MM.1S (cell line): ENCODE measurements at regions not wholly inside any gene's neighbourhood (a gene's known extent, or its start where the extent isn't known, plus 50 kb on each side); places are given as distances from the start of the nearest gene placed in this dataset.

Experiments
- DNase-seq: peaks from one replicate; pipeline ENCODE4 v3.0.0-alpha.2; 2015
- H2AFZ ChIP-seq: fragments of 300-600 bp; sonication (generic); 2 replicates; pipeline ENCODE4 v1.6.0; 2016; ENCODE audit warnings: antibody characterized with exemption, low read length
- H3F3A ChIP-seq: fragments of 300-600 bp; sonication (generic); 2 replicates; pipeline ENCODE4 v1.6.1; 2016; ENCODE audit warnings: mild to moderate bottlenecking, antibody characterized with exemption, low read length, moderate library complexity, mixed read lengths; ENCODE audit not compliant: insufficient read depth
- H3K27ac ChIP-seq: fragments of 300-600 bp; sonication (generic); 2 replicates; pipeline ENCODE4 v1.5.1; 2016; ENCODE audit warnings: mild to moderate bottlenecking, low read length
- H3K27me3 ChIP-seq: fragments of 300-600 bp; sonication (generic); replicated peaks from 2 replicates; pipeline ENCODE4 v1.6.0; 2016; ENCODE audit warnings: low read length; ENCODE audit not compliant: insufficient read depth
- H3K36me3 ChIP-seq: fragments of 300-600 bp; sonication (generic); replicated peaks from 2 replicates; pipeline ENCODE4 v1.6.1; 2016; ENCODE audit warnings: mild to moderate bottlenecking, low read length, mixed read lengths; ENCODE audit not compliant: insufficient read depth
- H3K4me1 ChIP-seq: fragments of 300-600 bp; sonication (generic); 2 replicates; pipeline ENCODE4 v1.6.1; 2016; ENCODE audit warnings: low read length, mixed read lengths
- H3K4me2 ChIP-seq: fragments of 300-600 bp; sonication (generic); 2 replicates; pipeline ENCODE4 v1.6.0; 2016; ENCODE audit warnings: low read depth, low read length
- H3K4me3 ChIP-seq: fragments of 300-600 bp; sonication (generic); 2 replicates; pipeline ENCODE4 v1.5.1; 2016; ENCODE audit warnings: low read length, mixed read lengths
- H3K79me2 ChIP-seq: fragments of 300-600 bp; sonication (generic); 2 replicates; pipeline ENCODE4 v1.6.1; 2016; ENCODE audit warnings: mixed run types, low read length, mixed read lengths
- H3K9ac ChIP-seq: fragments of 300-600 bp; sonication (generic); 2 replicates; pipeline ENCODE4 v1.6.1; 2016; ENCODE audit warnings: low read length, mixed read lengths
- H3K9me2 ChIP-seq: fragments of 300-600 bp; sonication (generic); replicated peaks from 2 replicates; pipeline ENCODE4 v1.6.1; 2016; ENCODE audit warnings: mild to moderate bottlenecking, low read length, mixed read lengths; ENCODE audit not compliant: insufficient read depth
- H3K9me3 ChIP-seq: fragments of 300-600 bp; sonication (generic); replicated peaks from 2 replicates; pipeline ENCODE4 v1.6.1; 2016; ENCODE audit warnings: mild to moderate bottlenecking, low read length, mixed read lengths; ENCODE audit not compliant: insufficient read depth
- H4K20me1 ChIP-seq: fragments of 300-600 bp; sonication (generic); 2 replicates; pipeline ENCODE4 v1.6.1; 2016; ENCODE audit warnings: mild to moderate bottlenecking, low read length, moderate library complexity, mixed read lengths; ENCODE audit not compliant: insufficient read depth
- EZH2 ChIP-seq: fragments of 300-600 bp; sonication (generic); optimal IDR thresholded peaks from 2 replicates; pipeline ENCODE3; 2017; ENCODE audit warnings: low read depth, mild to moderate bottlenecking, antibody characterized with exemption, low read length, mixed read lengths
- EZH2phosphoT487 ChIP-seq: fragments of 300-600 bp; sonication (generic); IDR thresholded peaks from 2 replicates; pipeline ENCODE4 v1.6.1; 2018; ENCODE audit warnings: antibody characterized with exemption, low read length
- TF ChIP-seq, protein P1 (sequence below): fragments of 300-600 bp; sonication (generic); IDR thresholded peaks from 2 replicates; pipeline ENCODE4 v1.5.1; 2016; ENCODE audit warnings: antibody characterized with exemption, low read length, mixed read lengths

DNA sequence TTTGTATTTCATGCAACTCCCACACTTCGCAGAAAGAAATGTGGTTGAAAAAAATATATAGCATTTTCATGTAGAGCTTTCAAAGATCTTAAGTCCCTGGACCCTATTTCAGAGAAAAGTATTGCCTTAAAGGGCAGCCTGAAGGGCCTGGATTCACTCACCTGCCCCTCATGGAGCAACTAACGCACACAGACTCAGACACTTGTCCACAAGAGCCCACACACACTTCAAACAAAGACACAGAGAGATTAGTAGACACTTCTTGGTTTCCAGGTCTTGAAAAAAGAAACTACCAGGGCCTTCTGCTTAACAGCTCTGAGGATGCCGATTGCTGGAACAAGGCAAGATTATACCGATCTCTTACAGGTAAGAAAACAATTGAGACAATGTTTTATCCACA lies 122.2 kb downstream of the ZBTB18 start:
- no peaks in the 10 kb centered on the region for H3K36me3 ChIP-seq
- H2AFZ ChIP-seq, result no peak overlapping the region
- H4K20me1 ChIP-seq, result no peaks in the 10 kb centered on the region
- H3K4me1 ChIP-seq, result no peaks in the 10 kb centered on the region
- no peaks in the 10 kb centered on the region for H3K9me3 ChIP-seq
- no peak overlapping the region for H3K27ac ChIP-seq
- H3K79me2 ChIP-seq, result no peaks in the 10 kb centered on the region
- H3K27me3 ChIP-seq, result no peaks in the 10 kb centered on the region
- no peak for DNase-seq
- no peak overlapping the region for H3K4me2 ChIP-seq
- TF ChIP-seq, protein P1, sequence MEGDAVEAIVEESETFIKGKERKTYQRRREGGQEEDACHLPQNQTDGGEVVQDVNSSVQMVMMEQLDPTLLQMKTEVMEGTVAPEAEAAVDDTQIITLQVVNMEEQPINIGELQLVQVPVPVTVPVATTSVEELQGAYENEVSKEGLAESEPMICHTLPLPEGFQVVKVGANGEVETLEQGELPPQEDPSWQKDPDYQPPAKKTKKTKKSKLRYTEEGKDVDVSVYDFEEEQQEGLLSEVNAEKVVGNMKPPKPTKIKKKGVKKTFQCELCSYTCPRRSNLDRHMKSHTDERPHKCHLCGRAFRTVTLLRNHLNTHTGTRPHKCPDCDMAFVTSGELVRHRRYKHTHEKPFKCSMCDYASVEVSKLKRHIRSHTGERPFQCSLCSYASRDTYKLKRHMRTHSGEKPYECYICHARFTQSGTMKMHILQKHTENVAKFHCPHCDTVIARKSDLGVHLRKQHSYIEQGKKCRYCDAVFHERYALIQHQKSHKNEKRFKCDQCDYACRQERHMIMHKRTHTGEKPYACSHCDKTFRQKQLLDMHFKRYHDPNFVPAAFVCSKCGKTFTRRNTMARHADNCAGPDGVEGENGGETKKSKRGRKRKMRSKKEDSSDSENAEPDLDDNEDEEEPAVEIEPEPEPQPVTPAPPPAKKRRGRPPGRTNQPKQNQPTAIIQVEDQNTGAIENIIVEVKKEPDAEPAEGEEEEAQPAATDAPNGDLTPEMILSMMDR, result no peak
- TF ChIP-seq EZH2phosphoT487 (no peak), EZH2 (no peak)
- no peaks in the 10 kb centered on the region for H3K9me2 ChIP-seq
- H3K4me3 ChIP-seq, result no peak overlapping the region
- no peaks in the 10 kb centered on the region for H3F3A ChIP-seq
- no peak overlapping the region for H3K9ac ChIP-seq

DNA sequence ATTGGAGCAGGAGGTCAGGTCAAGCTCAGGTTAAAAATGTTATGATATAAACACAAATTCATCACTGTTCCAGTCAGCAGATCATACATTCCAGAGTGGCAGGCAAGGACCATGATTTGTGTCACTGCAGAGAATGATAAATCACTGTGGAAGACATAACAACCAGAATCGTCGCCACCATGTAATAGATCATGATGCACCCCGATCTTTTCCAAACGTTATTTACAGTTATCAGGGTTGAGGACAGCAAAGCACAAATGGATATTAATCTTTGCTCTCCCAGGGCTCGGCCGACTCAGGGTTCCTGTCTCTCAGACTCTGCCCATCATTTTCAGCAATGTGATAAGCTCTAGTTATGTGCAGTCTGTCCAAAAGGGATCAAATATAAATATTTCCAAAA lies 122.7 kb downstream of the ZBTB18 start:
- no peaks in the 10 kb centered on the region for H3K9me3 ChIP-seq
- no peaks in the 10 kb centered on the region for H4K20me1 ChIP-seq
- no peaks in the 10 kb centered on the region for H3K36me3 ChIP-seq
- no peaks in the 10 kb centered on the region for H3K4me1 ChIP-seq
- no peak overlapping the region for H3K4me3 ChIP-seq
- no peak for TF ChIP-seq EZH2phosphoT487
- TF ChIP-seq EZH2, result no peak
- TF ChIP-seq, protein P1, result no peak
- H3K27ac ChIP-seq, result no peak overlapping the region
- DNase-seq, result no peak
- H3F3A ChIP-seq, result no peaks in the 10 kb centered on the region
- H3K9ac ChIP-seq, result no peak overlapping the region
- no peaks in the 10 kb centered on the region for H3K9me2 ChIP-seq
- no peak overlapping the region for H2AFZ ChIP-seq
- no peaks in the 10 kb centered on the region for H3K79me2 ChIP-seq
- H3K4me2 ChIP-seq, result no peak overlapping the region
- no peaks in the 10 kb centered on the region for H3K27me3 ChIP-seq

GRCh38 chr1:244174922-244175521 lies 123.9 kb downstream of the ZBTB18 start:
- DNase-seq, result no peak
- H3K4me3 ChIP-seq, result no peak overlapping the region
- H3K9ac ChIP-seq, result no peak overlapping the region
- H3K36me3 ChIP-seq, result no peaks in the 10 kb centered on the region
- H2AFZ ChIP-seq, result no peak overlapping the region
- TF ChIP-seq EZH2phosphoT487 (no peak), EZH2 (no peak)
- TF ChIP-seq, protein P1, result no peak
- no peaks in the 10 kb centered on the region for H3K79me2 ChIP-seq
- no peaks in the 10 kb centered on the region for H4K20me1 ChIP-seq
- no peaks in the 10 kb centered on the region for H3K4me1 ChIP-seq
- H3K9me2 ChIP-seq, result no peaks in the 10 kb centered on the region
- no peak overlapping the region for H3K4me2 ChIP-seq
- no peaks in the 10 kb centered on the region for H3F3A ChIP-seq
- H3K27me3 ChIP-seq, result no peaks in the 10 kb centered on the region
- H3K27ac ChIP-seq, result no peak overlapping the region
- no peaks in the 10 kb centered on the region for H3K9me3 ChIP-seq
